Neural progenitor cell (in vitro differentiated cells): ENCODE measurements at regions not wholly inside any gene's neighbourhood (a gene's known extent, or its start where the extent isn't known, plus 50 kb on each side); places are given as distances from the start of the nearest gene placed in this dataset.
"Not testable (repeated sequence)": the region's sequence is repeated elsewhere in the genome, so short reads cannot be mapped to it uniquely, and the experiment has no call there.

Source experiments
- EZH2 ChIP-seq: fragments of 200-600 bp; sonication (generic); IDR thresholded peaks from 2 replicates; pipeline ENCODE4 v1.6.1; 2017; ENCODE audit warnings: antibody characterized with exemption, mild to moderate bottlenecking, moderate library complexity
- EZH2phosphoT487 ChIP-seq: fragments of 200-600 bp; sonication (generic); IDR thresholded peaks from 2 replicates; pipeline ENCODE4 v1.6.1; 2017; ENCODE audit warnings: antibody characterized with exemption

DNA sequence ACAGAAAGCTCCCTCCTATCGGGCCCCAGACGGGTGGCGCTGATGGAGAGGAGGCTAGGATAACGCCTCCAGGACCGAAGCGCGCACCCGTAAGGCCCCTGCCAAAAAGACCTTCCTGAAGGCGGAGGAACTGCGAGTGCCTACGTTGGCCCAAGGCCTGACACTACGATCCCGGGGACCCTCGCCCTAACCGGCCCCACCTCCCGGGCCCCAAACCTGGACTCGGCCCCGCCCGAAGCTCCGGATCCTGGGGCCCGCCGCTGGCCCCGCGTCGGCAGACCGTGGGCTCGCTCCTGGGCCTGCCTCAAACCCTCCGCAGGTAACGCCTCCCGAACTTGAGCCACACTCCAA is 53.6 kb upstream of the ROPN1B start:
- TF ChIP-seq EZH2phosphoT487, EZH2: not testable (repeated sequence)
